ENCODE measurements at regions not wholly inside any gene's neighbourhood (a gene's known extent, or its start where the extent isn't known, plus 50 kb on each side); places are given as distances from the start of the nearest gene placed in this dataset.
"Not testable (repeated sequence)": the region's sequence is repeated elsewhere in the genome, so short reads cannot be mapped to it uniquely, and the experiment has no call there.

DNA sequence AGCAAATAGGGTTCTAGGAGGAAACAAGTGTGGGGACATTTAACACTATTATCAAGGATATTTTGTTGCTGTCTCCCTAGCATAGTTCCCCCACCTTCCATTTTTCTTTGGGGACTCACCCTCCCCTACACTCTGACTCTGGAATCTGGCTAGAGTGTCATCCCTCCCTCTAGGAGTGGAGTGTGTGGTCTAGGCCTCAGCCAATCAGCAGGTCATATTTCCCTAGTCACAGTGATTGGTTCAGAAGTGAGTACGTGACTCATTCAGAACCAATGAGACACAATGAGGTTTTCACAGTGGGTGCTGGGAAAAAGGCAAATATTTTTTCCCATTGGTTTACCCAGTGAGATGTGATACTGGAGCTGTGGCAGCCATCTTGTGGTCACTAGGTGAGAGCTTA lies 234.4 kb downstream of the SHQ1 start:
- BruUV-seq (replicated peaks) = no TSS peak

DNA sequence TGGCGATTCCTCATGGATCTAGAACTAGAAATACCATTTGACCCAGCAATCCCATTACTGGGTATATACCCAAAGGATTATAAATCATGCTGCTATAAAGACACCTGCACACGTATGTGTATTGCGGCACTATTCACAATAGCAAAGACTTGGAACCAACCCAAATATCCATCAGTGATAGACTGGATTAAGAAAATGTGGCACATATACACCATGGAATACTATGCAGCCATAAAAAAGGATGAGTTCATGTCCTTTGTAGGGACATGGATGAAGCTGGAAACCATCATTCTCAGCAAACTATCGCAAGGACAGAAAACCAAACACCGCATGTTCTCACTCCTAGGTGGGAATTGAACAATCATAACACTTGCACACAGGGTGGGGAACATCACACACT lies 239.1 kb downstream of the SHQ1 start:
- H3K27me3 ChIP-seq (ENCODE audit: control insufficient read depth in 2 of 2, insufficient read depth in 2 of 2, low read length in 2 of 2); H3K9ac ChIP-seq (replicated peaks; ENCODE audit: extremely low read depth, insufficient read depth, low read length); dilution Hi-C loops (cut with MboI; ENCODE audit: extremely low pct_ligation_motif_present, low sequenced_read_pairs); BruUV-seq (replicated peaks); H3K4me2 ChIP-seq (ENCODE audit: insufficient read depth, low read length); CTCF ChIA-PET; H3K27ac ChIP-seq (ENCODE audit: insufficient read depth, low read depth, low read length); H2AFZ ChIP-seq (ENCODE audit: low read depth, low read length); FAIRE-seq; intact Hi-C loops (cut with micrococcal nuclease); H3K36me3 ChIP-seq (ENCODE audit: control insufficient read depth in 2 of 2, extremely low read depth in 1 of 2, insufficient read depth in 2 of 2, low read length in 2 of 2); H3K4me3 ChIP-seq (replicated peaks in 1 of 3; ENCODE audit: insufficient read depth in 1 of 3, low read depth in 1 of 3, low read length in 3 of 3); H3K9me1 ChIP-seq (replicated peaks; ENCODE audit: control insufficient read depth, extremely low read depth, insufficient read depth, low read length); H3K4me1 ChIP-seq (ENCODE audit: control insufficient read depth, extremely low read depth, insufficient read depth, low read length); H3K9me3 ChIP-seq (replicated peaks; ENCODE audit: control insufficient read depth, insufficient read depth, low read length); DNase-seq (ENCODE audit: low read depth, low spot score); H3K79me2 ChIP-seq (ENCODE audit: control insufficient read depth, insufficient read depth, low read length); POLR2A ChIA-PET; H4K20me1 ChIP-seq (replicated peaks; ENCODE audit: control insufficient read depth, extremely low read depth, insufficient read depth, low read length): not testable (repeated sequence)

More for the DNA sequence above, 234.4 kb downstream of the SHQ1 start:
- intact Hi-C loops (cut with micrococcal nuclease) (no loop called here), dilution Hi-C loops (cut with MboI; ENCODE audit: extremely low pct_ligation_motif_present, low sequenced_read_pairs) (no loop called here)
- no peaks in the 10 kb centered on the region for H3K36me3 ChIP-seq (ENCODE audit: control insufficient read depth in 2 of 2, extremely low read depth in 1 of 2, insufficient read depth in 2 of 2, low read length in 2 of 2)
- H4K20me1 ChIP-seq (replicated peaks; ENCODE audit: control insufficient read depth, extremely low read depth, insufficient read depth, low read length) = no peaks in the 10 kb centered on the region
- no peak overlapping the region for H3K9ac ChIP-seq (replicated peaks; ENCODE audit: extremely low read depth, insufficient read depth, low read length)
- ChIA-PET POLR2A (no interaction called here), CTCF (no interaction called here)
- H3K9me1 ChIP-seq (replicated peaks; ENCODE audit: control insufficient read depth, extremely low read depth, insufficient read depth, low read length) = no peaks in the 10 kb centered on the region
- DNase-seq (ENCODE audit: low read depth, low spot score) (no peak), FAIRE-seq (peak; percentile 21)
- no peaks in the 10 kb centered on the region for H3K4me1 ChIP-seq (ENCODE audit: control insufficient read depth, extremely low read depth, insufficient read depth, low read length)
- no peak overlapping the region for H3K27ac ChIP-seq (ENCODE audit: insufficient read depth, low read depth, low read length)
- H3K9me3 ChIP-seq (replicated peaks; ENCODE audit: control insufficient read depth, insufficient read depth, low read length) = no peaks in the 10 kb centered on the region
- no peak overlapping the region for H2AFZ ChIP-seq (ENCODE audit: low read depth, low read length)
- TF ChIP-seq, protein P1, sequence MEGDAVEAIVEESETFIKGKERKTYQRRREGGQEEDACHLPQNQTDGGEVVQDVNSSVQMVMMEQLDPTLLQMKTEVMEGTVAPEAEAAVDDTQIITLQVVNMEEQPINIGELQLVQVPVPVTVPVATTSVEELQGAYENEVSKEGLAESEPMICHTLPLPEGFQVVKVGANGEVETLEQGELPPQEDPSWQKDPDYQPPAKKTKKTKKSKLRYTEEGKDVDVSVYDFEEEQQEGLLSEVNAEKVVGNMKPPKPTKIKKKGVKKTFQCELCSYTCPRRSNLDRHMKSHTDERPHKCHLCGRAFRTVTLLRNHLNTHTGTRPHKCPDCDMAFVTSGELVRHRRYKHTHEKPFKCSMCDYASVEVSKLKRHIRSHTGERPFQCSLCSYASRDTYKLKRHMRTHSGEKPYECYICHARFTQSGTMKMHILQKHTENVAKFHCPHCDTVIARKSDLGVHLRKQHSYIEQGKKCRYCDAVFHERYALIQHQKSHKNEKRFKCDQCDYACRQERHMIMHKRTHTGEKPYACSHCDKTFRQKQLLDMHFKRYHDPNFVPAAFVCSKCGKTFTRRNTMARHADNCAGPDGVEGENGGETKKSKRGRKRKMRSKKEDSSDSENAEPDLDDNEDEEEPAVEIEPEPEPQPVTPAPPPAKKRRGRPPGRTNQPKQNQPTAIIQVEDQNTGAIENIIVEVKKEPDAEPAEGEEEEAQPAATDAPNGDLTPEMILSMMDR (IDR thresholded peaks at IDR 0.05; ENCODE audit: extremely low read depth in 1 of 2, insufficient read depth in 1 of 2, low read depth in 1 of 2, low read length in 2 of 2) = no peak
- TF ChIP-seq JUN (IDR thresholded peaks at IDR 0.05; ENCODE audit: borderline replicate concordance, insufficient read depth, insufficient read length, low read depth) = no peak
- TF ChIP-seq, protein P2, sequence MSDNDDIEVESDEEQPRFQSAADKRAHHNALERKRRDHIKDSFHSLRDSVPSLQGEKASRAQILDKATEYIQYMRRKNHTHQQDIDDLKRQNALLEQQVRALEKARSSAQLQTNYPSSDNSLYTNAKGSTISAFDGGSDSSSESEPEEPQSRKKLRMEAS (IDR thresholded peaks at IDR 0.05; ENCODE audit: insufficient read depth, insufficient read length) = no peak
- no peak for TF ChIP-seq MYC (IDR thresholded peaks at IDR 0.05; ENCODE audit: low read depth, low read length)
- no peak for TF ChIP-seq GATA2 (IDR thresholded peaks at IDR 0.05; ENCODE audit: insufficient read depth, insufficient read length, low read depth, low read length)
- TF ChIP-seq POLR2A (IDR thresholded peaks at IDR 0.05; ENCODE audit: low read depth, low read length) = no peak
- TF ChIP-seq EZH2 (IDR thresholded peaks at IDR 0.05; ENCODE audit: borderline replicate concordance, low read depth, low read length, severe bottlenecking) = no peak
- no peak for TF ChIP-seq FOS (IDR thresholded peaks at IDR 0.05; ENCODE audit: borderline replicate concordance, insufficient read depth, low read length)
- no peak for TF ChIP-seq POLR2AphosphoS5 (IDR thresholded peaks at IDR 0.05; ENCODE audit: insufficient read depth, low read depth, low read length)
- peaks cover 0 to 2% of the 10 kb centered on the region in 2 experiments for H3K27me3 ChIP-seq (ENCODE audit: control insufficient read depth in 2 of 2, insufficient read depth in 2 of 2, low read length in 2 of 2)
- H3K4me2 ChIP-seq (ENCODE audit: insufficient read depth, low read length) = no peak overlapping the region
- no peak overlapping the region for H3K4me3 ChIP-seq (replicated peaks in 1 of 3; ENCODE audit: insufficient read depth in 1 of 3, low read depth in 1 of 3, low read length in 3 of 3)
- no peaks in the 10 kb centered on the region for H3K79me2 ChIP-seq (ENCODE audit: control insufficient read depth, insufficient read depth, low read length)

All from endothelial cell of umbilical vein (primary cell).